GM18951 (cell line): ENCODE measurements at regions not wholly inside any gene's neighbourhood (a gene's known extent, or its start where the extent isn't known, plus 50 kb on each side); places are given as distances from the start of the nearest gene placed in this dataset.
A peak's percentile ranks its signal among the peaks of the same experiment; 100 is the strongest.

Experiments
- POLR2A ChIP-seq: IDR thresholded peaks from 4 replicates; pipeline ENCODE4 v1.6.1; 2011; ENCODE audit warnings: mild to moderate bottlenecking; ENCODE audit not compliant: insufficient read length, insufficient read depth; ENCODE audit errors: extremely low read depth
- in situ Hi-C: fragments of 300-500 bp; cut with MboI; formaldehyde crosslinking; loops from one replicate; pipeline ENCODE4 v1.12.0; 2022; ENCODE audit warnings: low sequenced_read_pairs, mixed read lengths, inconsistent platforms; ENCODE audit not compliant: unreplicated experiment

GRCh38 chr1:234845097-234845660, 235.2 kb upstream of the IRF2BP2 start:
- in situ Hi-C loops, result loop anchor here (10.0 to 25.0 kb wide), 2 partner anchors 80 to 242 kb away; no protein-coding TSS in a partner anchor
- TF ChIP-seq POLR2A, result no peak

GRCh38 chr1:234844479-234845031, 234.6 kb upstream of the IRF2BP2 start:
- no peak for TF ChIP-seq POLR2A
- in situ Hi-C loops, result loop anchor here (10.0 to 25.0 kb wide), 2 partner anchors 80 to 243 kb away; no protein-coding TSS in a partner anchor

- no peak for TF ChIP-seq POLR2A
- in situ Hi-C loops, result loop anchor here (10.0 to 25.0 kb wide), 2 partner anchors 79 to 243 kb away; no protein-coding TSS in a partner anchor
These were observed 234.0 kb upstream of the IRF2BP2 start for GRCh38 chr1:234843946-234844345.

GRCh38 chr1:234842726-234843641, 233.0 kb upstream of the IRF2BP2 start:
- TF ChIP-seq POLR2A, result peak; percentile 47
- in situ Hi-C loops, result loop anchor here (10.0 to 25.0 kb wide), 2 partner anchors 78 to 244 kb away; no protein-coding TSS in a partner anchor

GRCh38 chr1:234841710-234842231, 231.8 kb upstream of the IRF2BP2 start:
- no peak for TF ChIP-seq POLR2A
- in situ Hi-C loops, result loop anchor here (10.0 to 25.0 kb wide), 2 partner anchors 77 to 246 kb away; no protein-coding TSS in a partner anchor

- no peak for TF ChIP-seq POLR2A
- in situ Hi-C loops, result loop anchor here (10.0 to 25.0 kb wide), 2 partner anchors 76 to 246 kb away; no protein-coding TSS in a partner anchor
These were observed 231.3 kb upstream of the IRF2BP2 start for GRCh38 chr1:234841281-234841680.

GRCh38 chr1:234840843-234841242, 230.9 kb upstream of the IRF2BP2 start:
- in situ Hi-C loops, result loop anchor here (10.0 to 25.0 kb wide), 2 partner anchors 76 to 246 kb away; no protein-coding TSS in a partner anchor
- no peak for TF ChIP-seq POLR2A

GRCh38 chr1:234840253-234840652, 230.3 kb upstream of the IRF2BP2 start:
- in situ Hi-C loops, result loop anchor here (10.0 to 25.0 kb wide), 2 partner anchors 75 to 247 kb away; no protein-coding TSS in a partner anchor
- TF ChIP-seq POLR2A, result no peak

GRCh38 chr1:234839663-234840062, 229.7 kb upstream of the IRF2BP2 start:
- TF ChIP-seq POLR2A, result no peak
- in situ Hi-C loops, result loop anchor here (10.0 to 25.0 kb wide), 2 partner anchors 75 to 248 kb away; no protein-coding TSS in a partner anchor

- TF ChIP-seq POLR2A, result no peak
- in situ Hi-C loops, result loop anchor here (25.0 kb wide), 1 partner anchor 248 kb away; no protein-coding TSS in a partner anchor
These were observed 228.8 kb upstream of the IRF2BP2 start for GRCh38 chr1:234838820-234839219.

GRCh38 chr1:234838182-234838581, 228.2 kb upstream of the IRF2BP2 start:
- in situ Hi-C loops, result loop anchor here (25.0 kb wide), 1 partner anchor 249 kb away; no protein-coding TSS in a partner anchor
- TF ChIP-seq POLR2A, result no peak

- no peak for TF ChIP-seq POLR2A
- in situ Hi-C loops, result loop anchor here (25.0 kb wide), 1 partner anchor 250 kb away; no protein-coding TSS in a partner anchor
These were observed 227.7 kb upstream of the IRF2BP2 start for GRCh38 chr1:234837713-234838112.
